Sigmoid colon (tissue), 6 donors: ENCODE measurements at regions not wholly inside any gene's neighbourhood (a gene's known extent, or its start where the extent isn't known, plus 50 kb on each side); places are given as distances from the start of the nearest gene placed in this dataset.

Experiments used
- DNase-seq: peaks from one replicate; pipeline ENCODE4 v3.0.0-alpha.2; 2019
- H3K27ac ChIP-seq, 4 donors: fragments of 200-600 bp; sonication (generic); one replicate each; pipeline ENCODE4 v1.5.1; 2016 to 2019; ENCODE audit warnings: mild to moderate bottlenecking in 1 of 4
- H3K27me3 ChIP-seq, 3 donors: fragments of 200-600 bp; sonication (generic); one replicate each; pipeline ENCODE4 v1.5.1; 2019; ENCODE audit warnings: mild to moderate bottlenecking in 1 of 3
- H3K36me3 ChIP-seq, 4 donors: fragments of 200-600 bp; sonication (generic); one replicate each; pipeline ENCODE4 v1.5.1; 2016 to 2019
- H3K4me1 ChIP-seq, 4 donors: fragments of 200-600 bp; sonication (generic); one replicate each; pipeline ENCODE4 v1.5.1; 2017 to 2019
- H3K4me3 ChIP-seq, 4 donors: fragments of 200-600 bp; sonication (generic); one replicate each; pipeline ENCODE4 v1.5.1; 2017 to 2019; ENCODE audit warnings: mild to moderate bottlenecking in 2 of 4, moderate library complexity in 1 of 4
- H3K9me3 ChIP-seq, 4 donors: fragments of 200-600 bp in 3 of 4; sonication (generic) in 3 of 4; one replicate each; pipeline versions ENCODE4 v1.5.1 to v1.6.1; 2013 to 2019
- CTCF ChIP-seq, 4 experiments: fragments of 450-650 bp in 3 of 4; fragments of 200-600 bp in 1 of 4; IDR thresholded peaks; one replicate each; pipeline ENCODE4 v1.5.1; 2016 to 2019; ENCODE audit warnings: antibody characterized with exemption in 4 of 4, mild to moderate bottlenecking in 3 of 4, moderate library complexity in 2 of 4
- EP300 ChIP-seq, 4 donors: sonication (generic); formaldehyde crosslinking; IDR thresholded peaks; one replicate each; pipeline ENCODE4 v1.6.1; 2017; ENCODE audit warnings: antibody characterized with exemption in 4 of 4
- POLR2A ChIP-seq, 2 donors: fragments of 450-650 bp; IDR thresholded peaks; one replicate each; pipeline ENCODE4 v1.6.1; 2016; ENCODE audit warnings: antibody characterized with exemption in 2 of 2, mild to moderate bottlenecking in 2 of 2, moderate library complexity in 2 of 2
- POLR2AphosphoS5 ChIP-seq, 4 donors: sonication (generic); formaldehyde crosslinking; IDR thresholded peaks; one replicate each; pipeline ENCODE4 v1.6.1; 2017; ENCODE audit warnings: antibody characterized with exemption in 4 of 4
- WGBS, 2 donors: extraction: QIAGEN DNeasy Blood & Tissue Kit; methylation state at CpG; one replicate each; pipeline ENCODE4 v1.1.7; 2013; 5-methylcytosine and 5-hydroxymethylcytosine counted together
- intact Hi-C: fragments of 100-400 bp; cut with DNase I; formaldehyde crosslinking; loops from one replicate; pipeline ENCODE4 v1.15.1; 2023
- donor health status: healthy with polysubstance abuse.
- donor health status: healthy.

- intact Hi-C loops, result no loop called here
- Histone ChIP-seq H3K4me3 (no peak overlapping the region), H3K9me3 (no peaks in the 10 kb centered on the region), H3K4me1 (no peaks in the 10 kb centered on the region), H3K36me3 (no peaks in the 10 kb centered on the region), H3K27ac (no peak overlapping the region), H3K27me3 (peaks cover 0 to 52% (median 20%) of the 10 kb centered on the region in 3 donors)
- DNase-seq, result no peak
- TF ChIP-seq POLR2AphosphoS5 (IDR thresholded peaks at IDR 0.05), result no peak
- no peak for TF ChIP-seq CTCF (IDR thresholded peaks at IDR 0.05)
- TF ChIP-seq EP300 (IDR thresholded peaks at IDR 0.05), result no peak
- TF ChIP-seq POLR2A (IDR thresholded peaks at IDR 0.05), result no peak
- WGBS, 2 donors, result 64 to 75% methylated on average over 23 of the region's 23 CpGs
These were observed 592.5 kb downstream of the PTPRU start for GRCh38 chr1:29828526-29829447.

GRCh38 chr1:29827801-29828525, 591.6 kb downstream of the PTPRU start:
- peaks cover 0 to 58% (median 20%) of the 10 kb centered on the region in 3 donors for H3K27me3 ChIP-seq
- no peak for DNase-seq

GRCh38 chr1:29827237-29827750, 591.0 kb downstream of the PTPRU start:
- 70 to 74% methylated on average over 12 of the region's 12 CpGs for WGBS, 2 donors

More at GRCh38 chr1:29827801-29828525, 591.6 kb downstream of the PTPRU start:
- WGBS, 2 donors, result 73 to 83% methylated on average over 7 of the region's 7 CpGs
- TF ChIP-seq POLR2A (IDR thresholded peaks at IDR 0.05), result no peak
- no peak for TF ChIP-seq EP300 (IDR thresholded peaks at IDR 0.05)
- TF ChIP-seq POLR2AphosphoS5 (IDR thresholded peaks at IDR 0.05), result no peak
- TF ChIP-seq CTCF (IDR thresholded peaks at IDR 0.05), result no peak
- no peaks in the 10 kb centered on the region for H3K4me1 ChIP-seq
- no peaks in the 10 kb centered on the region for H3K36me3 ChIP-seq
- intact Hi-C loops, result no loop called here
- no peaks in the 10 kb centered on the region for H3K9me3 ChIP-seq
- H3K4me3 ChIP-seq, result no peak overlapping the region
- no peak overlapping the region for H3K27ac ChIP-seq

GRCh38 chr1:29826646-29827045, 590.3 kb downstream of the PTPRU start:
- no peak for DNase-seq
- H3K27me3 ChIP-seq, result peaks cover 0 to 65% (median 20%) of the 10 kb centered on the region in 3 donors
- TF ChIP-seq POLR2A (IDR thresholded peaks at IDR 0.05), result no peak
- no peak for TF ChIP-seq EP300 (IDR thresholded peaks at IDR 0.05)
- TF ChIP-seq POLR2AphosphoS5 (IDR thresholded peaks at IDR 0.05), result no peak
- no peak for TF ChIP-seq CTCF (IDR thresholded peaks at IDR 0.05)
- 71 to 80% methylated on average over 5 of the region's 5 CpGs for WGBS, 2 donors
- intact Hi-C loops, result no loop called here
- H3K4me3 ChIP-seq, result no peak overlapping the region
- no peaks in the 10 kb centered on the region for H3K4me1 ChIP-seq
- H3K27ac ChIP-seq, result no peak overlapping the region
- H3K9me3 ChIP-seq, result no peaks in the 10 kb centered on the region
- no peaks in the 10 kb centered on the region for H3K36me3 ChIP-seq

More at GRCh38 chr1:29827237-29827750, 591.0 kb downstream of the PTPRU start:
- intact Hi-C loops, result no loop called here
- H3K27me3 ChIP-seq, result peaks cover 0 to 58% (median 20%) of the 10 kb centered on the region in 3 donors
- DNase-seq, result no peak
- H3K9me3 ChIP-seq, result no peaks in the 10 kb centered on the region
- no peak overlapping the region for H3K27ac ChIP-seq
- H3K4me1 ChIP-seq, result no peaks in the 10 kb centered on the region
- no peak for TF ChIP-seq CTCF (IDR thresholded peaks at IDR 0.05)
- no peak for TF ChIP-seq EP300 (IDR thresholded peaks at IDR 0.05)
- TF ChIP-seq POLR2AphosphoS5 (IDR thresholded peaks at IDR 0.05), result no peak
- H3K4me3 ChIP-seq, result no peak overlapping the region
- no peaks in the 10 kb centered on the region for H3K36me3 ChIP-seq
